NCI-H1092 treated with DMSO at 0.1 percent for 48 hours (cell line): ENCODE measurements at regions not wholly inside any gene's neighbourhood (a gene's known extent, or its start where the extent isn't known, plus 50 kb on each side); places are given as distances from the start of the nearest gene placed in this dataset.

ENCODE experiments used
- DNase-seq: peaks from one replicate; lab custom pipeline; 2025; lab: John Stamatoyannopoulos, UW

DNA sequence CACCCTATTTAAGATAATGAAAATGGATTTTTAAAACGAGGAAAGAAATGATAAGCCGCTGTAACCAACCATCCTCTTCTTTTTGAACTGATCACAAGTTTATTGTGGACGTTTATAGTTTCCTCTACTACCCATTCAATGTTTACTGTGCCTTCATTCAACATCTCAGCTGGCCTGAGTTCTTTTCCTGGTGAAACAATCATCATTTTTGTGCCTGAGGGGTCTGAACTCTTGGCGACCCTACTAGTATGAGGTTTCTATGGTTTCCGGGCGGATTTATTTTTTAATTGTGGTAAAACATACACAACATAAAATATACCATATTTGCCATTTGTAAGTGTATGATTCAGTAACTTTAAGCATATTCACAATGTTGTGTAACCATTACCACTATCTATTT is 100.7 kb downstream of the SPRY1 start:
- DNase-seq, result no peak

DNA sequence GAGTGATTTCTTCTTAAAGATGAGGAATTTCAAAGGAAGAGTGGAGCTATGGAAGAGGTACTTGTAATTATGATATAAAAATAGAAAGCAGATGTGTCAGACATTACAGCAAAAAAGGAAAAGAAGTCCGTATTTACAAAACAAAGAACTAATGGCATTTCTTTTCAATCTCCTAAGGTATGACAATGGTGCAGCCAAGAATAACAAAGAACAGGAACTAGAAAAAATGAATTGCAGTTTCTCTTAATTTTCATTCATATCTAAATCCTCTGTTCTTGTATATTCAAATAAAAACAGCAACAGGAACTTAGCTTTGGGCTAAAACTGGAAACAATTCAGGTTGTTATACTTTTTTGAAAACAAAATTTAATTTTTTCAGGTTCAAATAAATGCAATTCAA is 105.1 kb downstream of the SPRY1 start:
- no peak for DNase-seq

GRCh38 chr4:123503698-123504363 is 107.2 kb downstream of the SPRY1 start:
- peak; percentile 35 for DNase-seq

GRCh38 chr4:123505095-123506010 is 108.8 kb downstream of the SPRY1 start:
- peak; percentile 97 for DNase-seq

DNA sequence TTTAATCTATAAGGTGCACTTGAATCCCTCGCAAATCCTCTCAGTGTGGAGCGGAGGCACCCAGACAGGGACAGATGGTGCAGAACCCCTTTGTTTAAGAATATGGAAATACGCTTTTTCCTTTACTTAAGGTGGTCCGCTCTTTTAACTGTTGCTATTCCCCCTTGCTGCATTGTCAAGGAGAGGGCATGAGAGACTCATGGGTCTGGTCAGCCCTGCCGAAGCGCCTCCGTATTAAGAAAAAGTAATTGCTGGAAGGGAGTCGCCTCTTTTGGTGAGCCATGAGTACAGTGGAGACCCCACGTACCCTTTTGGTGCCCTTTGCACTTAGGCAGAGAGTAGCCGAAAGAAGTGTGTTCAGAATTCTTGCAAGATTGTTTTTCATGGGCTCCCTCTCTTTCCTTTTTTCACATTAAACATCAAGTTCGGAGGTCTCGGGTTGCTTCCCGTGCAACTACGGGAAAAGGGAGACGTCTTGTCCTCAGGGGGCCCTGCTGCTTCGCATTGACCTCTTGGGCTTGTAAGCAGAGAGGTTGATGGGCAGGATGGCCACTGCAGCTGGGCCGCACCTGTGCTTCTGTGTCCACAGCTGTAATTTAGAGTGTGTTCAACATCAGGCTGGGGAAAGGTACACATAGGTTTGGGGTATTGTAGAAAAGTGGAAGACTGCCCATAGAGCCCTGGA is 109.6 kb downstream of the SPRY1 start:
- peak; percentile 38 for DNase-seq

- DNase-seq, result peak; percentile 47
Observed at GRCh38 chr4:123507376-123507775, 110.8 kb downstream of the SPRY1 start.

DNA sequence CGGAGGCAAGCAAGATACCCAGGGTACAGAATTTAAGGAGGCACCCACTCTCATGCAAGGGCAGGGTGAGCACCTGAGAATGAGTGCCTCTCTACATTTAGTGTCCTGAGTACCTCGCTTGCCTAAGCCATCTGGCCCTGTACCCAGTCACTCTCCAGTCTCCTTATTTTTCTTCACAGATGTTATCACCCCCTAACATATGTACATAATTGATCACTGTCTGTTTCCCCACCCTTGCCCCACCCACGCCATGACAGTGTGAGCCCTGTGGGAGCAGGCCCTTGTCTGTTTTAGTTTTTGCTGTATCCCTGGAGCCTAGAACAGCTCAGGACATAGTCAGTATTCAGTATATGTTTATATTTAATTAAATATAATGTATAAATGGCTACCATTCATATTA is 113.6 kb downstream of the SPRY1 start:
- no peak for DNase-seq

GRCh38 chr4:123510659-123511058 is 114.1 kb downstream of the SPRY1 start:
- no peak for DNase-seq

DNA sequence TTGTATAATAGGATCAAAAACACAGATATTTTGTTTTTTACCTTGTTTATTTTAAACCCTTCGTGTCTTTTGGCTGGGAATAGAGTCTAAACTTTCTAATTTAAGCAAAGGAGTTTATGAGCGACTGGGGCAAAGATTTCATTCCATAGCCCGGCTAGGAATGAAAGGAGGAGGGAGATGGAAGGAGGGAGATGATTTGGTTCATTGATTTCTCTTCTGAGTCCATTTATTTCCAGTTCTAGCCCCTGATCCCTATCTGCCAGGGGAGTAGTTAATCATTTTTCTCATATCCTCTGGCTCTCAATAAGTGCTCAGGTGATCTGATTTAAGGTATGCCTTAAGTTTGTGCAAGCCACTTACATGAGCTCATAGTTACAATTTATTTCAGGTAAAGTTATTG is 120.0 kb downstream of the SPRY1 start:
- no peak for DNase-seq

DNA sequence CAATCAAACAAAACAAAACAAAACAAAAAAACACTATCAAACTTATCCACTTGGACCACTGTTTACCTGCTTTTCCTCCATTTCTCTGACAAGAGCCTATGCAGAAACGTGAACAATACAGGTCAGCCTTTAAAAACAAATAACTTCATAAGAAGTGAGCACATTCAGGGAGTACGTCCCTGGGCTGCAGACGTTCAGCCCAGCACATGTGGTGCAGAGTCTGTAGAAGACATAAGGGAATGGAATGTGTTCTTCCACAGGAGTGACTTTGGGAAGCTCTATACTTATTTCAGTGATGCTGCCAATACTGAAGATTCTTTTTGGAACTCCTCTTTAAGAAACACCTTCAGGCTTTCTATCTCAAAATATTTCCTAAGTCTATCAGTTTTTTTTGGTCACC is 120.6 kb downstream of the SPRY1 start:
- DNase-seq, result no peak

- DNase-seq, result no peak
Observed at GRCh38 chr4:123517971-123518370, 121.4 kb downstream of the SPRY1 start.

- no peak for DNase-seq
Observed at GRCh38 chr4:123520325-123520724, 123.7 kb downstream of the SPRY1 start.

DNA sequence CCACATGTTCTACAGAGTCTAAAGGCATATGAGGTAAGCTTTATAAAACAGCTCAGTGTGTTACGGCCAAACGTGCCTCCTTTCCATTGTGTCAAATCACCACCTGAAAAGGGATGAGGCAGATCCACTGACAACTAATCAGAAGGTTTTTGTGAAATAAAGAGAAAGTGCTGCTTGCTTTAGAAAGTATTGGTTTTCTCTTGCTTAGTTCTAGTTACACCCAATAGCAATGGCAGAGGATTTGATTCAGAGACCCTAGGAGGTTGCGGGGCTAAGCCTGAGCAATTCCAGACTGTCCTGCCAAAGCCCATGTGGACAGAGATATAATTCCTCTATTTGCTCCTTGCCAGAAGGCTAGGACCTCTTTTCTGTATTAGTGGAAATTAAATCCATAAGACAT is 125.5 kb downstream of the SPRY1 start:
- DNase-seq, result no peak

DNA sequence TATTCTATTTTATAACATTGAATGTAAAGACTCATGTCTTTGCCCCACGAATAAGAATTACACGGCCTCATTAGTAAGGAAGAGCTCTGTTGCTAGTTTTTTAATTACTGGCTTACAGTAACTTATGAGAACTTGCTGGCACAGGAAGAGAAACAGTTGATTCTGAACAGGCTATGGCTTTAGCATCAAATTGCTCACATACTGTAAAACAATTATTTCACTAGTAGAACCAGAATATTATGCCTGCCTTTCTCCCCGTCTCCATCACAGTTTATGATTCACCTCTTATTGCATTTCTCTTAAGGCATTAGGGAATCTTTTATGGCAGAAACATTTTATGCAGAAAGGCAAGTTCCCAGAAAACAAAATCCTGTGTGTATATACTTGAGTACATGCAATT is 126.1 kb downstream of the SPRY1 start:
- DNase-seq, result no peak

DNA sequence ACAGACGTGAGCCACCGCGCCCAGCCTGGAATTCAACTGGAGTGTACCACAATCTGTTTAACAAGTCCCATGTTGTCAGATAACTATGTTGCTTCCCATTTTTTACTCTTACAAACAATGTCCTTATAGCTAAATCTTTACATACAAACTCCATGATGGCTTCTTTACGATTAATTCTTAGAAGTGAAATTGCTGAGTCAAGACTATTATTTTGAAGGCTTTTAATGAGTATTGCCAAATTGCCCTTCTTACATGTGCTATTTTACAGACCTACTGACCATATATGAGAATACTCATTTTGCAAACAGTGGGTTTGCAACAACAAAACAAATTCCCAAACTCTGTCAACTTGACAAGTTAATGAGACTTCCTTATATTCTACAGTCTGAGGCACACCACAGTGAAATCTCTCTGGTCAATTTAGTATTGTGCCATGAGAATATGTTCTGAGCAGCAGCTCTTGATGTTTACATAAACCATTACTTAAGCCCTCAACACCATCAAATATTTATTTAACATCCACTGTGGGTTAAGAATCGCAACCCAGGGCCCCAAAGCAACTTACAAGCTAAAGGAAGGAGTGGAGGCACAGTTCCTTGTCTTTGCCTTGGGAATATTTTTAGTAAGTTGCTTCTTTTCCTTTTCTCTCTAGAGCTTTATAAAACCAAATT is 128.5 kb downstream of the SPRY1 start:
- DNase-seq, result peak; percentile 16

- no peak for DNase-seq
Observed at GRCh38 chr4:123526511-123526910, 129.9 kb downstream of the SPRY1 start.

DNA sequence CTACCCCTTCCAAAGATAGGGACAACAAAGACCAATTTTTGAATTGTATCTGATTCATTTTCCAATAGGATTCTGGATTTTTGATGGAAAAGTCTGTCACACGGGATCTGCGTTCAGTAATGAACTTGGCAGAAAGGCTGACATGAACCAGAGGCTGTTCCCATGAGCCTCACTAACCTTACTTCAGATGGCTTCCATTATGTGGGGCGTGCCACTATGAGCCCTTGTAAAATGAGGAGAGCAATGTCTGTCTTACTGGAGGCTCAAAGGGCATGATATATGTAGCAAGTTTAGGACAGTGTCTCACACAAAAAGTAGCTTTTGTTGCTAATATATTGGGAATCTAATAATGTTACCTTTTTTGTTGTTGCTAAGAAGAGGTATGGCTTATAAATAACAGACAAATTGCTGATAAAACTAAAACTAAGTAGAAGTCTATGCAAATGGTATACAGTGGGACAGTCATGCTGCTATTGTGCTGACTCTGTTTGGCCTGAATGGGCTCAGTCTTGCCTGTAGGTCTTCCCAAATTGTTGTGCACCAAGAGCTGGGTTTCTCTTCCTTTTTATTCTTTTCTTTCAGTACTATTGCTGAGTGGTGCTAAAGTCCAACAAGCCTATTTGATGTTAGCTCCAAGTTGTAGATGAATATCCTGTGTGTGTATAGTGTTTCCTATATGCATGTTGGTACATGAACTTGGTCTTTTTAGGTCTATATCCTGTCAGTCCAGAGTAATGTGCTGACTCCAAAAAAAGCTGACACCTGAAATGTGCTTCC is 132.1 kb downstream of the SPRY1 start:
- no peak for DNase-seq

DNA sequence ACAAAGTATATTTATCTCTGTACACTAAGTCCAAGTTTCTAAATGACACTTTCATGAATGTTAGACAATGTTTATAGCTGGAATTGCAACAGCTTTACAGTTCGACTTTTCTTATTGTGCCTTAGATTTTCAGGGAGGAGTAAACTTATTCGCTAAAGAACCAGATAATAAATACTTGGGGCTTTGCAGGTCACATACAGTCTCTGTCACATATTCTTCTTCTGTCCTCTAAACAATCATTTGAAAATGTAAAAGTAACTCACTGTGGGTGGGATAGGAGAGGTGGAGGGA is 132.6 kb downstream of the SPRY1 start:
- DNase-seq, result no peak

DNA sequence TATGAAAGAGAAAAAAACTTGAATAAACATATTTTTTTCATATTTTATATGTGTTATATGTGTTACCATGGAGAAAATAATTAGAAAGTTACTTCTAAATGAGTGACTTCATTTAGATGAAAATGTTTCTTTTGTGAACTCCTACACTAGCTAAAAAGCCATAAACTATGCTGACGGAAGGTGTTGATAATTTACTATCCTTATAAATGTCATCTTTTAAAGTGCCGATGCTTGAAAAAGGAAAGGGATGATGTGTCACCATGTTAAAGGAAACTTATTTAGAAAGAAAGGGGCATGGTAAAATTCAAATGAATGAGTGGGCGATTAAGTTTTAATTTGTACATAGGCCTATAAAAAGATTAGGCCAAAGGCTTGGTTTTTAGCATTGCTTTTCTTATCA is 133.8 kb downstream of the SPRY1 start:
- DNase-seq, result no peak

- DNase-seq, result no peak
Observed at GRCh38 chr4:123535037-123535748, 138.6 kb downstream of the SPRY1 start.

GRCh38 chr4:123536225-123536624 is 139.6 kb downstream of the SPRY1 start:
- no peak for DNase-seq
